RWPE1 (cell line): ENCODE measurements at regions not wholly inside any gene's neighbourhood (a gene's known extent, or its start where the extent isn't known, plus 50 kb on each side); places are given as distances from the start of the nearest gene placed in this dataset.

Experiments used
- CTCF ChIA-PET: fragments of 350-600 bp; sonication (Branson Sonifier 250); formaldehyde crosslinking; extraction: SDS; loops from one replicate; lab custom pipeline; 2021; lab: Yijun Ruan, JAX
- POLR2A ChIA-PET: fragments of 400-600 bp; formaldehyde crosslinking; extraction: SDS; loops from one replicate; lab custom pipeline; 2020; ENCODE audit warnings: antibody characterized with exemption; ENCODE audit not compliant: low non-redundant PET; lab: Yijun Ruan, JAX
- DNase-seq: peaks from one replicate; pipeline ENCODE4 v3.0.0; 2012; ENCODE audit warnings: low spot score
- H3K27ac ChIP-seq: fragments of 450-650 bp; 2 replicates; pipeline ENCODE4 v1.5.1; 2017
- CTCF ChIP-seq: fragments of 450-650 bp; conservative IDR thresholded peaks from 2 replicates; pipeline ENCODE4 v1.5.1; 2017; ENCODE audit warnings: low read depth, mild to moderate bottlenecking

GRCh38 chr3:124243177-124243859 lies 251.4 kb upstream of the ROPN1 start:
- ChIA-PET CTCF (no interaction called here), POLR2A (no interaction called here)
- TF ChIP-seq CTCF, result no peak
- no peak overlapping the region for H3K27ac ChIP-seq
- DNase-seq, result no peak

- ChIA-PET CTCF (no interaction called here), POLR2A (no interaction called here)
- no peak for DNase-seq
- no peak for TF ChIP-seq CTCF
- H3K27ac ChIP-seq, result no peak overlapping the region
Measured at GRCh38 chr3:124246376-124246775, 254.5 kb upstream of the ROPN1 start.

GRCh38 chr3:124246949-124247348 lies 255.0 kb upstream of the ROPN1 start:
- 0 out of 2 replicates have a peak, but pooled peaks have one; percentile 12 for TF ChIP-seq CTCF
- CTCF ChIA-PET, result interaction anchor here (0.6 to 0.7 kb wide), 3 partner anchors 55 to 318 kb away, joined by 3 to 5 read pairs (median 4); no protein-coding TSS in a partner anchor
- no peak overlapping the region for H3K27ac ChIP-seq
- POLR2A ChIA-PET, result no interaction called here
- peak; percentile 15 for DNase-seq

- DNase-seq, result peak; percentile 21
- ChIA-PET CTCF (no interaction called here), POLR2A (no interaction called here)
- TF ChIP-seq CTCF, result no peak
- H3K27ac ChIP-seq, result peak overlapping the region; percentile 33; the same call in 1 of the 2 replicates
Measured at GRCh38 chr3:124248471-124249028, 256.6 kb upstream of the ROPN1 start.

GRCh38 chr3:124249038-124249437 lies 257.1 kb upstream of the ROPN1 start:
- DNase-seq, result no peak
- H3K27ac ChIP-seq, result no peak overlapping the region
- no peak for TF ChIP-seq CTCF
- ChIA-PET CTCF (no interaction called here), POLR2A (no interaction called here)

GRCh38 chr3:124250053-124250452 lies 258.1 kb upstream of the ROPN1 start:
- ChIA-PET CTCF (no interaction called here), POLR2A (no interaction called here)
- TF ChIP-seq CTCF, result no peak
- no peak for DNase-seq
- no peak overlapping the region for H3K27ac ChIP-seq
